ENCODE measurements at regions not wholly inside any gene's neighbourhood (a gene's known extent, or its start where the extent isn't known, plus 50 kb on each side); places are given as distances from the start of the nearest gene placed in this dataset.

DNA sequence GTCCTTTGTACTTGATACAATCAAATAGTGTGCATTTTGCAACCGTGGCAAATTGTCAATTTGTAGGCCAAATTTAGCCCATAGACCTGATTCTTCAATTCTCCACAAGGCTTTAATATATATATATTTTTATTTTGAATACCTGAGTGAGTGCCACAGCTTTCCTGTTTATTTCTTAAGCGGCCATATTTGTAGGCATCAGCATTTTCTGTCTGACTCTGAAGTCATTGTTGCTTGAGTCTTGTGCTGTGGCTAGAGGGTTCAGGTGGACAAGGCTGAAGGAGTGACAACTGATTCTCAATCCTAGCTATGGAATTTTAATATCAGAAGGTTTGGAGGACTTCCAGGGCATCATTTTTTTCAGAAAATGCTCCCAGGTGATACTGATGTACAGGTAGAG is 75.6 kb upstream of the NAALADL2 start:
- DNase-seq (ENCODE audit: low read depth, low spot score) (no peak), FAIRE-seq (no peak)
- H3K4me2 ChIP-seq (ENCODE audit: control insufficient read depth, extremely low read depth, insufficient read depth, low read depth, low read length), result no peak overlapping the region
- no peak for TF ChIP-seq EZH2 (IDR thresholded peaks at IDR 0.05; ENCODE audit: low read length)
- TF ChIP-seq CTCF (optimal IDR thresholded peaks at IDR 0.05 in 1 of 3, IDR thresholded peaks at IDR 0.05 in 1 of 3, conservative IDR thresholded peaks at IDR 0.05 in 1 of 3; ENCODE audit: extremely low read depth in 1 of 3, insufficient read depth in 2 of 3, low read length in 3 of 3), result no peak
- no peaks in the 10 kb centered on the region for H3K9me3 ChIP-seq (ENCODE audit: control insufficient read depth, low read depth, low read length)
- H3K27ac ChIP-seq (ENCODE audit: control insufficient read depth, insufficient read depth, low read length), result no peak overlapping the region
- dilution Hi-C loops (cut with MboI; ENCODE audit: extremely low pct_ligation_motif_present, low sequenced_read_pairs), result no loop called here
- H3K36me3 ChIP-seq (ENCODE audit: control insufficient read depth in 2 of 2, extremely low read depth in 1 of 2, insufficient read depth in 2 of 2, low read length in 2 of 2), result no peaks in the 10 kb centered on the region
- no peaks in the 10 kb centered on the region for H3K27me3 ChIP-seq (ENCODE audit: control insufficient read depth, extremely low read depth, insufficient read depth, low read length)
- H3K4me1 ChIP-seq (ENCODE audit: control insufficient read depth, extremely low read depth, insufficient read depth, low read length), result no peaks in the 10 kb centered on the region
- H4K20me1 ChIP-seq (ENCODE audit: control insufficient read depth, extremely low read depth, insufficient read depth, low read length), result no peaks in the 10 kb centered on the region
- no peaks in the 10 kb centered on the region for H3K79me2 ChIP-seq (ENCODE audit: control insufficient read depth, insufficient read depth, low read length)
- H3K4me3 ChIP-seq (ENCODE audit: control insufficient read depth in 2 of 3, extremely low read depth in 1 of 3, insufficient read depth in 2 of 3, low read depth in 1 of 3, low read length in 3 of 3), result no peak overlapping the region
- H2AFZ ChIP-seq (ENCODE audit: control insufficient read depth, low read length), result no peak overlapping the region
- H3K9me1 ChIP-seq (ENCODE audit: control insufficient read depth, extremely low read depth, insufficient read depth, low read length), result no peaks in the 10 kb centered on the region
- H3K9ac ChIP-seq (ENCODE audit: control insufficient read depth, extremely low read depth, insufficient read depth, low read length), result no peak overlapping the region

- no peak for DNase-seq (ENCODE audit: low read depth, low spot score)
Measured at GRCh38 chr3:174784206-174784934, 74.8 kb upstream of the NAALADL2 start.

More at GRCh38 chr3:174784206-174784934, 74.8 kb upstream of the NAALADL2 start:
- H3K27ac ChIP-seq (ENCODE audit: control insufficient read depth, insufficient read depth, low read length), result no peak overlapping the region
- FAIRE-seq, result no peak
- H3K27me3 ChIP-seq (ENCODE audit: control insufficient read depth, extremely low read depth, insufficient read depth, low read length), result no peaks in the 10 kb centered on the region
- H3K79me2 ChIP-seq (ENCODE audit: control insufficient read depth, insufficient read depth, low read length), result no peaks in the 10 kb centered on the region
- H2AFZ ChIP-seq (ENCODE audit: control insufficient read depth, low read length), result no peak overlapping the region
- no peak overlapping the region for H3K4me2 ChIP-seq (ENCODE audit: control insufficient read depth, extremely low read depth, insufficient read depth, low read depth, low read length)
- no peaks in the 10 kb centered on the region for H4K20me1 ChIP-seq (ENCODE audit: control insufficient read depth, extremely low read depth, insufficient read depth, low read length)
- no peak for TF ChIP-seq CTCF (optimal IDR thresholded peaks at IDR 0.05 in 1 of 3, IDR thresholded peaks at IDR 0.05 in 1 of 3, conservative IDR thresholded peaks at IDR 0.05 in 1 of 3; ENCODE audit: extremely low read depth in 1 of 3, insufficient read depth in 2 of 3, low read length in 3 of 3)
- TF ChIP-seq EZH2 (IDR thresholded peaks at IDR 0.05; ENCODE audit: low read length), result no peak
- no peaks in the 10 kb centered on the region for H3K4me1 ChIP-seq (ENCODE audit: control insufficient read depth, extremely low read depth, insufficient read depth, low read length)
- dilution Hi-C loops (cut with MboI; ENCODE audit: extremely low pct_ligation_motif_present, low sequenced_read_pairs), result no loop called here
- H3K9me3 ChIP-seq (ENCODE audit: control insufficient read depth, low read depth, low read length), result no peaks in the 10 kb centered on the region
- H3K9ac ChIP-seq (ENCODE audit: control insufficient read depth, extremely low read depth, insufficient read depth, low read length), result no peak overlapping the region
- no peaks in the 10 kb centered on the region for H3K9me1 ChIP-seq (ENCODE audit: control insufficient read depth, extremely low read depth, insufficient read depth, low read length)
- H3K4me3 ChIP-seq (ENCODE audit: control insufficient read depth in 2 of 3, extremely low read depth in 1 of 3, insufficient read depth in 2 of 3, low read depth in 1 of 3, low read length in 3 of 3), result no peak overlapping the region
- H3K36me3 ChIP-seq (ENCODE audit: control insufficient read depth in 2 of 2, extremely low read depth in 1 of 2, insufficient read depth in 2 of 2, low read length in 2 of 2), result no peaks in the 10 kb centered on the region

Data from keratinocyte (primary cell).